Psoas muscle (tissue), 7 donors: ENCODE measurements at regions not wholly inside any gene's neighbourhood (a gene's known extent, or its start where the extent isn't known, plus 50 kb on each side); places are given as distances from the start of the nearest gene placed in this dataset.
A peak's percentile ranks its signal among the peaks of the same experiment; 100 is the strongest.

Experiments used
- ATAC-seq, 4 donors: fragments of 200-7000 bp; cut with Tn5 transposase; one replicate each; pipeline ENCODE4 v1.9.1; 2020; ENCODE audit warnings: moderate library complexity in 3 of 4, mild to moderate bottlenecking in 2 of 4
- DNase-seq, 2 donors: peaks; one replicate each; pipeline ENCODE4 v3.0.0-alpha.2; 2020
- H3K27ac ChIP-seq: fragments of 200-600 bp; one replicate; pipeline ENCODE4 v1.8.0; 2022
- H3K27me3 ChIP-seq, 3 donors: fragments of 200-600 bp in 1 of 3; one replicate each; pipeline versions ENCODE4 v1.6.1 to v1.8.0; 2013 to 2022; ENCODE audit warnings: low read length in 2 of 3, mild to moderate bottlenecking in 2 of 3, moderate library complexity in 1 of 3; ENCODE audit not compliant: insufficient read depth in 3 of 3
- H3K36me3 ChIP-seq, 2 donors: fragments of 200-600 bp in 1 of 2; one replicate each; pipeline versions ENCODE4 v1.6.1 to v1.8.0; 2013 to 2022; ENCODE audit warnings: low read depth in 1 of 2, mild to moderate bottlenecking in 1 of 2, moderate library complexity in 1 of 2; ENCODE audit not compliant: insufficient read depth in 1 of 2
- H3K4me1 ChIP-seq: fragments of 200-600 bp; one replicate; pipeline ENCODE4 v1.8.0; 2022
- H3K4me3 ChIP-seq: fragments of 200-600 bp; one replicate; pipeline ENCODE4 v1.8.0; 2022; ENCODE audit warnings: mild to moderate bottlenecking
- H3K9me3 ChIP-seq: fragments of 200-600 bp; one replicate; pipeline ENCODE4 v1.8.0; 2022
- WGBS, 3 donors: extraction: QIAGEN DNeasy Blood & Tissue Kit; methylation state at CpG; one replicate each; pipeline versions ENCODE4 v1.1.6 to v1.1.7; 2013; 5-methylcytosine and 5-hydroxymethylcytosine counted together
- intact Hi-C, 2 donors: fragments of 100-400 bp; cut with DNase I; formaldehyde crosslinking; loops; one replicate each; pipeline versions ENCODE4 v1.11.0 to v1.14.2; 2022
- TF ChIP-seq, protein P1 (sequence below): fragments of 200-600 bp; IDR thresholded peaks from one replicate; pipeline ENCODE4 v1.8.0; 2022; ENCODE audit warnings: antibody characterized with exemption
- donor health status: healthy with polysubstance abuse.
- donor health status: DM: no; HTN: no; CAD: no; lungs with moderate emphysema.
- donor health status: Bipolar disorder and iron deficiency.
- donor health status: healthy.
- donor health status: DM: yes; HTN: yes; CAD: no.
- donor health status: DM: no; HTN: no; CAD: no.
- donor health status: DM: yes; HTN: yes; CAD: no.

DNA sequence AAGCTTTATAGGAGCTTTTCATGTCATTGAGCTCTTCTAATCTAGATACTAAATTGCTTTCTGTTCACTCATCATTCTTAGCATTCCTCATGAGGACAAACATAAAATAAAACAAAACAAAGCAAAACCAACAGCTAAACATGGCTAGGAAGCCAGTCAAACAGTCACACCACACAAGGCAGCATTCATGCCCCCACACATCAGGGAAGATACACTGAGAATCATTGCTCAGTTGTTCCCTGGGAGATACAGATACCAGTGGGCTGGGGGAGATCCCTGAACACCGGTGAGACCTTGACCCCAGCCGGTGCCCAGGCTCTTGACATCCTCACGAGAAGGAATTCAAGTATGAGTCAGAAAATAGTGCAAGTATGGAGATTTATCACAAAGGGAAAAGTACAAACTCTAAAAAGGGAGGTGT lies 177.9 kb upstream of the ARL4C start:
- intact Hi-C loops = no loop called here
- Histone ChIP-seq H3K27ac (no peak overlapping the region), H3K4me1 (no peaks in the 10 kb centered on the region), H3K4me3 (no peak overlapping the region), H3K27me3 (peaks cover 0 to 1% (median 0%) of the 10 kb centered on the region in 3 donors), H3K36me3 (no peaks in the 10 kb centered on the region), H3K9me3 (no peaks in the 10 kb centered on the region)
- TF ChIP-seq, protein P1, sequence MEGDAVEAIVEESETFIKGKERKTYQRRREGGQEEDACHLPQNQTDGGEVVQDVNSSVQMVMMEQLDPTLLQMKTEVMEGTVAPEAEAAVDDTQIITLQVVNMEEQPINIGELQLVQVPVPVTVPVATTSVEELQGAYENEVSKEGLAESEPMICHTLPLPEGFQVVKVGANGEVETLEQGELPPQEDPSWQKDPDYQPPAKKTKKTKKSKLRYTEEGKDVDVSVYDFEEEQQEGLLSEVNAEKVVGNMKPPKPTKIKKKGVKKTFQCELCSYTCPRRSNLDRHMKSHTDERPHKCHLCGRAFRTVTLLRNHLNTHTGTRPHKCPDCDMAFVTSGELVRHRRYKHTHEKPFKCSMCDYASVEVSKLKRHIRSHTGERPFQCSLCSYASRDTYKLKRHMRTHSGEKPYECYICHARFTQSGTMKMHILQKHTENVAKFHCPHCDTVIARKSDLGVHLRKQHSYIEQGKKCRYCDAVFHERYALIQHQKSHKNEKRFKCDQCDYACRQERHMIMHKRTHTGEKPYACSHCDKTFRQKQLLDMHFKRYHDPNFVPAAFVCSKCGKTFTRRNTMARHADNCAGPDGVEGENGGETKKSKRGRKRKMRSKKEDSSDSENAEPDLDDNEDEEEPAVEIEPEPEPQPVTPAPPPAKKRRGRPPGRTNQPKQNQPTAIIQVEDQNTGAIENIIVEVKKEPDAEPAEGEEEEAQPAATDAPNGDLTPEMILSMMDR = no peak
- no peak for DNase-seq
- no peak for ATAC-seq
- WGBS, 3 donors = 72 to 86% (median 77%) methylated on average over 3 of the region's 3 CpGs

DNA sequence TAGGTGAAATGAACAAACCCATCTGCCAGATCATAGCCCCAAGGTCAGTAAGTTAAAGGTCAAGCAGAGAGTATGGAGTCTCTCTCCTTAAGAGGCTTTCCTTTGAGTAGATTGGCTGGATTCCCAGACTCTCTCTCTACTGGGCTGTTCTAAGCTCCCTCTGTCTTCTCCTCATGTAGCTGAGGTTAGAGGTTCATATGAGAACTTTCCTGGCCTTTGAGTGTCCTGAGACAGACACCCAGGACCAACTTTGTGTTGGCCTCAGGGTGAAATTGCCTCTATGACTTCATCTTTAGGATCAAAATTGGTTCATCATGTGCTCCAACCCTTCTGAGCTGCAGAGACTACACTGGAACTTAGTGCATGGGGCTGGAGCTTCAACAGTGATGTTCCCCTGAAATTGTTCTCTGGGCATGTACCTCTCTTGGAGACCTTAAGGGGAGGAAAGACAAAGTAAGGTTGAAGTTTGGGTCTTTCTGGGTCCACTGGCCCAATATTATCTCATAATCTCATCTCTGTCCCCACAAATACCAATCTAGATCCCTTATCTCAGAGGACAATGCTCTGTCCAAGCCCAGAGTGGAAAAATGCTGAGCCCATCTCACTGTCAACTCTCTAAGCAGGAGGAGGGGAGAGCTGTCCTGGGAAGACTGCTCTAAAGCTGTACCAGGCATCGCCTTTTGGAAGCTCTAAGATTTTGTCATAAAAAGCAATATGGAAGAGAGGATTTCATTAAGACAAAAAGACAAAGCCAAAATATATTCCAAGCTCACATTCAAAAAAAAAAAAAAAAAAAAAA lies 177.3 kb upstream of the ARL4C start:
- no peak for DNase-seq
- WGBS, 3 donors = 85 to 100% (median 94%) methylated on average over 1 of the region's 1 CpG
- TF ChIP-seq, protein P1 = no peak
- H3K27me3 ChIP-seq = peaks cover 0 to 1% (median 0%) of the 10 kb centered on the region in 3 donors
- no peaks in the 10 kb centered on the region for H3K36me3 ChIP-seq
- no peaks in the 10 kb centered on the region for H3K9me3 ChIP-seq
- no peak overlapping the region for H3K27ac ChIP-seq
- intact Hi-C loops = no loop called here
- no peaks in the 10 kb centered on the region for H3K4me1 ChIP-seq
- ATAC-seq = no peak
- no peak overlapping the region for H3K4me3 ChIP-seq

DNA sequence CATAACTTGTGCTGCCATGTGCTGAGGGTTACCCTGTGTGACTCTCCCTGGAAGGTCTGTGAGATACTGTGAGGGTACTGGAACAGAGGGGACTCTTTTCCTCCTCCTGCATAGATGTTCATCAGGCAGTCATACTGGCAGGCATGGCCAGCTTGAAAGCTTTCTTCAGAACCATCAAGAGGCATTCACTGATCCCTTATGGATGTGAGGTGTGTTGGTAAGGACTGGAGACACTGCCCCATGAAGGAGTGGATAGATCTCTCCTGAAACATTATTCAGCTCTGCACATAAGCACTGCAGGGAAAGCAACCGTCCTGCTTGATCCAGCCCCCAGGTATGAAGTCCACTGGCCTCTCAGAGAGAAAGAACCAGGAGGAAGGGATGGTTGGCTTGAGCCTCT lies 176.6 kb upstream of the ARL4C start:
- no peak for DNase-seq
- no peak overlapping the region for H3K27ac ChIP-seq
- no peaks in the 10 kb centered on the region for H3K9me3 ChIP-seq
- H3K4me1 ChIP-seq = no peaks in the 10 kb centered on the region
- H3K27me3 ChIP-seq = peaks cover 0 to 1% (median 0%) of the 10 kb centered on the region in 3 donors
- TF ChIP-seq, protein P1 = no peak
- no peak overlapping the region for H3K4me3 ChIP-seq
- no peak for ATAC-seq
- intact Hi-C loops = no loop called here
- WGBS, 3 donors = 81 to 100% (median 88%) methylated on average over 1 of the region's 1 CpG
- no peaks in the 10 kb centered on the region for H3K36me3 ChIP-seq

DNA sequence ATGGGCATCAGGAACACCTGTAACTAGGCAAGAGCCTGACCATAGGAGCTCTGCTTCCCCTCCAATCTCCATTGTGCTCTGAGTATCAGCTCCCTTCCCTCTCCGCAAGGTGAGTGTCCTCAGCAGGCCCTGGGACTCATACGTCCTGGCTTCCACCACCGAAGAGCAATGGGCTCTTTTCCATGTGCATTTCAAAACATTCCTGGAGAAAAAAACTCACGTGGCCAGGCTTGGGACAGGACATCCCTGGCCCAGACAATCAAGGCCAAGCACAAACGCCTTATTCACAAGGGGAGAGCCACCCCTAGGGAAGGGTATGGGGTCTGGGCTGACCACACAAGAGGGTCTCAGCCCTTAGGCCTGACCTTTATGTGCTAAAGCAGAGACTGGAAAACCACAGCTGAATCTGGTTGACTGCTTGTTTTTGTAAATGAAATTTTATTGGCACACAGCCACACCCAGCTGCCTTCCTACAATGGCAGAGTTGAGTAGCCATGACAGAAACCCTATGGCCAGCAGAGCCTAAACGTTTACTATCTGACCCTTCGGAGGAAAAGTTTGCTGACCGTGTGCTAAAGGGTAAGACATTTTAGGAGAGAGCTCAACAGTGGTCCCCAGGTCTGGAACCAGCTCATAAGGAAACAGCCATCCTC lies 175.7 kb upstream of the ARL4C start:
- ATAC-seq (peak in 1 of 4 donors; percentile 26), DNase-seq (no peak)
- WGBS, 3 donors = 52 to 67% (median 64%) methylated on average over 8 of the region's 8 CpGs
- Histone ChIP-seq H3K9me3 (no peaks in the 10 kb centered on the region), H3K36me3 (no peaks in the 10 kb centered on the region), H3K27ac (no peak overlapping the region), H3K27me3 (no peaks in the 10 kb centered on the region), H3K4me3 (no peak overlapping the region), H3K4me1 (no peaks in the 10 kb centered on the region)
- intact Hi-C loops = no loop called here
- TF ChIP-seq, protein P1 = no peak
